PC-9 (cell line): ENCODE measurements at regions not wholly inside any gene's neighbourhood (a gene's known extent, or its start where the extent isn't known, plus 50 kb on each side); places are given as distances from the start of the nearest gene placed in this dataset.

ENCODE experiments used
- BruUV-seq: library from RNA; stranded (reverse); fragments of 400-500 nt; replicated peaks from 2 replicates; lab custom pipeline; 2021; lab: Mats Ljungman, UMichigan
- CTCF ChIA-PET: fragments of 300-600 bp; sonication (Branson Sonifier 250); formaldehyde crosslinking; loops from one replicate; lab custom pipeline; 2022; ENCODE audit warnings: antibody characterized with exemption; lab: Charles Lee
- POLR2A ChIA-PET: fragments of 300-600 bp; sonication (Branson Sonifier 250); formaldehyde crosslinking; loops from one replicate; lab custom pipeline; 2022; ENCODE audit warnings: antibody characterized with exemption; ENCODE audit not compliant: unreplicated experiment; lab: Charles Lee
- DNase-seq, 2 experiments: peaks; one replicate each; pipeline versions ENCODE4 v3.0.0 to v3.0.0-alpha.2; 2015 to 2022; ENCODE audit warnings: mixed read lengths in 1 of 2
- H2AFZ ChIP-seq: fragments of 200-600 bp; sonication (generic); 2 replicates; pipeline ENCODE4 v1.8.1; 2017; ENCODE audit warnings: antibody characterized with exemption
- H3F3A ChIP-seq: fragments of 200-600 bp; sonication (generic); 2 replicates; pipeline ENCODE4 v1.8.1; 2017; ENCODE audit warnings: antibody characterized with exemption, mild to moderate bottlenecking, low read depth; ENCODE audit not compliant: insufficient read depth
- H3K27ac ChIP-seq: fragments of 200-600 bp; sonication (generic); 2 replicates; pipeline ENCODE4 v1.6.1; 2016; ENCODE audit warnings: mixed run types
- H3K27me3 ChIP-seq: fragments of 200-600 bp; sonication (generic); 2 replicates; pipeline ENCODE4 v1.6.1; 2016; ENCODE audit warnings: low read depth, mixed run types; ENCODE audit not compliant: insufficient read depth
- H3K36me3 ChIP-seq: fragments of 200-600 bp; sonication (generic); 2 replicates; pipeline ENCODE4 v1.6.1; 2016; ENCODE audit warnings: low read depth, mixed run types
- H3K4me1 ChIP-seq: fragments of 200-600 bp; sonication (generic); replicated peaks from 2 replicates; pipeline ENCODE4 v1.6.1; 2016; ENCODE audit warnings: mixed run types; ENCODE audit not compliant: insufficient read depth
- H3K4me2 ChIP-seq: fragments of 200-600 bp; sonication (generic); 2 replicates; pipeline ENCODE4 v1.6.1; 2017; ENCODE audit warnings: mixed run types
- H3K4me3 ChIP-seq: fragments of 200-600 bp; sonication (generic); 2 replicates; pipeline ENCODE4 v1.6.1; 2016; ENCODE audit warnings: mixed run types
- H3K79me2 ChIP-seq: fragments of 200-600 bp; sonication (generic); 2 replicates; pipeline ENCODE4 v1.6.1; 2017; ENCODE audit warnings: low read depth, mixed run types
- H3K9me2 ChIP-seq: fragments of 200-600 bp; sonication (generic); 2 replicates; pipeline ENCODE4 v1.8.1; 2017; ENCODE audit warnings: mild to moderate bottlenecking; ENCODE audit not compliant: insufficient read depth
- H3K9me3 ChIP-seq: fragments of 200-600 bp; sonication (generic); 2 replicates; pipeline ENCODE4 v1.8.1; 2016; ENCODE audit warnings: low read depth; ENCODE audit not compliant: insufficient read depth
- H4K20me1 ChIP-seq: fragments of 200-600 bp; sonication (generic); 2 replicates; pipeline ENCODE4 v1.8.1; 2017; ENCODE audit not compliant: insufficient read depth
- CTCF ChIP-seq: fragments of 200-600 bp; sonication (generic); conservative IDR thresholded peaks from 2 replicates; pipeline ENCODE4 v1.6.1; 2017; ENCODE audit warnings: mixed run types, antibody characterized with exemption, mild to moderate bottlenecking, moderate library complexity
- EZH2 ChIP-seq: fragments of 200-600 bp; sonication (generic); IDR thresholded peaks from 2 replicates; pipeline ENCODE4 v1.8.0; 2017; ENCODE audit warnings: antibody characterized with exemption, low read depth
- intact Hi-C: fragments of 100-400 bp; cut with micrococcal nuclease; formaldehyde crosslinking; loops from one replicate; pipeline ENCODE4 v1.10.0; 2022; ENCODE audit not compliant: unreplicated experiment

DNA sequence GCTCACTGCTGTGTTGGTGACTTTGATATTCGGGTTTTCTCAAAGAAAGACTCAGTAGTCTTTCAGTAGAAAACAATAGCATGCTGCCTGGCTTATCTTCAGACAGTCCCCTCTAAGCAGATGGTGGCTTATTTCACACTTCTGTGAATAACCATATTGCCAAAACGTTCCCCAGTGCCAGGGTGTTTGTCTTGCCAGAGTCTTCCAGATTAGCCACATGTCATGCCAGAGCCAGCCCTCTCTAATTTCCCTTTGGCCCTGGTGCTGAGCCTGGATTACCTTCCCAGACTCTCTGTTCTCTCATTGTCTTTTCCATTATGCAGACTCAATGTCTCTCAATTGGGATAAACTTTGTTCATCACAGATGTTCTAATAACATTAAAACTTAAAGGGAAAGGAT lies 488.0 kb upstream of the ATXN8OS start:
- BruUV-seq: no TSS peak
- Histone ChIP-seq H3F3A (no peaks in the 10 kb centered on the region), H3K27me3 (no peaks in the 10 kb centered on the region), H3K27ac (no peak overlapping the region), H4K20me1 (no peaks in the 10 kb centered on the region), H3K4me3 (no peak overlapping the region), H3K9me3 (no peaks in the 10 kb centered on the region), H2AFZ (no peak overlapping the region), H3K36me3 (no peaks in the 10 kb centered on the region), H3K4me2 (no peak overlapping the region), H3K4me1 (no peaks in the 10 kb centered on the region), H3K9me2 (no peaks in the 10 kb centered on the region), H3K79me2 (no peaks in the 10 kb centered on the region)
- CTCF ChIA-PET: no interaction called here
- POLR2A ChIA-PET: no interaction called here
- TF ChIP-seq EZH2 (no peak), CTCF (no peak)
- intact Hi-C loops: no loop called here
- DNase-seq: no peak

- ChIA-PET CTCF (no interaction called here), POLR2A (no interaction called here)
- no peak overlapping the region for H2AFZ ChIP-seq
- no peaks in the 10 kb centered on the region for H3K9me2 ChIP-seq
- H3K4me3 ChIP-seq: no peak overlapping the region
- H3K27me3 ChIP-seq: no peaks in the 10 kb centered on the region
- H3K79me2 ChIP-seq: no peaks in the 10 kb centered on the region
- H3F3A ChIP-seq: no peaks in the 10 kb centered on the region
- no peaks in the 10 kb centered on the region for H3K36me3 ChIP-seq
- H4K20me1 ChIP-seq: no peaks in the 10 kb centered on the region
- no peaks in the 10 kb centered on the region for H3K4me1 ChIP-seq
- BruUV-seq: no TSS peak
- TF ChIP-seq EZH2 (no peak), CTCF (no peak)
- H3K4me2 ChIP-seq: no peak overlapping the region
- no peaks in the 10 kb centered on the region for H3K9me3 ChIP-seq
- H3K27ac ChIP-seq: no peak overlapping the region
- intact Hi-C loops: no loop called here
- no peak for DNase-seq
These were observed 488.8 kb upstream of the ATXN8OS start for GRCh38 chr13:69618838-69619237.

GRCh38 chr13:69618393-69618792 lies 489.2 kb upstream of the ATXN8OS start:
- no TSS peak for BruUV-seq
- POLR2A ChIA-PET: no interaction called here
- CTCF ChIA-PET: no interaction called here

More at GRCh38 chr13:69618393-69618792, 489.2 kb upstream of the ATXN8OS start:
- no peak for DNase-seq
- Histone ChIP-seq H3K4me2 (no peak overlapping the region), H4K20me1 (no peaks in the 10 kb centered on the region), H3K27ac (no peak overlapping the region), H3K36me3 (no peaks in the 10 kb centered on the region), H3K4me3 (no peak overlapping the region), H3K9me3 (no peaks in the 10 kb centered on the region), H2AFZ (no peak overlapping the region), H3K9me2 (no peaks in the 10 kb centered on the region), H3K27me3 (no peaks in the 10 kb centered on the region), H3K79me2 (no peaks in the 10 kb centered on the region), H3F3A (no peaks in the 10 kb centered on the region), H3K4me1 (no peaks in the 10 kb centered on the region)
- intact Hi-C loops: no loop called here
- no peak for TF ChIP-seq EZH2
- no peak for TF ChIP-seq CTCF
